Transverse colon (tissue), 4 donors: ENCODE measurements at regions not wholly inside any gene's neighbourhood (a gene's known extent, or its start where the extent isn't known, plus 50 kb on each side); places are given as distances from the start of the nearest gene placed in this dataset.

Experiments used
- POLR2A ChIP-seq: fragments of 450-650 bp; IDR thresholded peaks from one replicate; pipeline ENCODE4 v1.6.1; 2016; ENCODE audit warnings: antibody characterized with exemption, mild to moderate bottlenecking, moderate library complexity
- POLR2AphosphoS5 ChIP-seq, 3 donors: sonication (generic); formaldehyde crosslinking; IDR thresholded peaks; one replicate each; pipeline ENCODE4 v1.6.1; 2016; ENCODE audit warnings: antibody characterized with exemption in 3 of 3
- TF ChIP-seq, protein P1 (sequence below), 5 experiments: fragments of 200-600 bp in 3 of 5; fragments of 450-650 bp in 2 of 5; sonication (generic) in 3 of 5; IDR thresholded peaks; 1 replicate in 2 of 5; 2 replicates in 3 of 5; pipeline ENCODE4 v1.5.1; 2016 to 2017; ENCODE audit warnings: antibody characterized with exemption in 5 of 5, inconsistent platforms in 3 of 5, mild to moderate bottlenecking in 2 of 5, moderate library complexity in 1 of 5

DNA sequence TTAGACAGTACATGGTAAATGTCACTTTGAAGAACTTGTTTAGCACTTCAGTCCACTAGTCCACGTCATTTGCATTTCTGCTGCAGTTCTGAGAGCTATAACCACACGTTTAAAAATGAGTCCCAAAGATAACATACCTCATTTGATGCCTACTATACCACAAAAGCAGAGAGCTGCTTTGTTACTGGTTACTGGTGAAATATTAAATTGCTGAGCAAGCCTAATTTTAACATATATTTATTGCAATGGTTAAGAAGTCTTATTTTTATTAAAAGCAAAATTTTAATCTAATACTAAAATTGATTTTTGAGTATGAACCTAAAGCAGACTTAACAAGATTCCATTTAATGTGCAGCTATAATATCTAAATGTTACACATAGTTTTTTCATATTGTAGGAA, 1949.7 kb upstream of the PRR20A start:
- TF ChIP-seq, protein P1, sequence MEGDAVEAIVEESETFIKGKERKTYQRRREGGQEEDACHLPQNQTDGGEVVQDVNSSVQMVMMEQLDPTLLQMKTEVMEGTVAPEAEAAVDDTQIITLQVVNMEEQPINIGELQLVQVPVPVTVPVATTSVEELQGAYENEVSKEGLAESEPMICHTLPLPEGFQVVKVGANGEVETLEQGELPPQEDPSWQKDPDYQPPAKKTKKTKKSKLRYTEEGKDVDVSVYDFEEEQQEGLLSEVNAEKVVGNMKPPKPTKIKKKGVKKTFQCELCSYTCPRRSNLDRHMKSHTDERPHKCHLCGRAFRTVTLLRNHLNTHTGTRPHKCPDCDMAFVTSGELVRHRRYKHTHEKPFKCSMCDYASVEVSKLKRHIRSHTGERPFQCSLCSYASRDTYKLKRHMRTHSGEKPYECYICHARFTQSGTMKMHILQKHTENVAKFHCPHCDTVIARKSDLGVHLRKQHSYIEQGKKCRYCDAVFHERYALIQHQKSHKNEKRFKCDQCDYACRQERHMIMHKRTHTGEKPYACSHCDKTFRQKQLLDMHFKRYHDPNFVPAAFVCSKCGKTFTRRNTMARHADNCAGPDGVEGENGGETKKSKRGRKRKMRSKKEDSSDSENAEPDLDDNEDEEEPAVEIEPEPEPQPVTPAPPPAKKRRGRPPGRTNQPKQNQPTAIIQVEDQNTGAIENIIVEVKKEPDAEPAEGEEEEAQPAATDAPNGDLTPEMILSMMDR (IDR thresholded peaks at IDR 0.05): no peak
- no peak for TF ChIP-seq POLR2AphosphoS5 (IDR thresholded peaks at IDR 0.05)
- no peak for TF ChIP-seq POLR2A
